ENCODE measurements at regions not wholly inside any gene's neighbourhood (a gene's known extent, or its start where the extent isn't known, plus 50 kb on each side); places are given as distances from the start of the nearest gene placed in this dataset.
A peak's percentile ranks its signal among the peaks of the same experiment; 100 is the strongest.

GRCh38 chr2:118738524-118739308 is 108.7 kb downstream of the EN1 start:
- DNase-seq (ENCODE audit: low spot score), result peak; percentile 89

- DNase-seq (ENCODE audit: low spot score), result no peak
Observed at GRCh38 chr2:118738106-118738505, 109.3 kb downstream of the EN1 start.

- DNase-seq (ENCODE audit: low spot score), result no peak
Observed at GRCh38 chr2:118737684-118738083, 109.8 kb downstream of the EN1 start.

GRCh38 chr2:118732432-118732831 is 115.0 kb downstream of the EN1 start:
- peak; percentile 20 for DNase-seq (ENCODE audit: low spot score)

- DNase-seq (ENCODE audit: low spot score), result no peak
Observed at GRCh38 chr2:118731413-118731812, 116.0 kb downstream of the EN1 start.

- DNase-seq (ENCODE audit: low spot score), result no peak
Observed at GRCh38 chr2:118730405-118730804, 117.0 kb downstream of the EN1 start.

- no peak for DNase-seq (ENCODE audit: low spot score)
Observed at GRCh38 chr2:118729760-118730159, 117.7 kb downstream of the EN1 start.

- DNase-seq (ENCODE audit: low spot score), result no peak
Observed at GRCh38 chr2:118728984-118729383, 118.5 kb downstream of the EN1 start.

- DNase-seq (ENCODE audit: low spot score), result peak; percentile 22
Observed at GRCh38 chr2:118726821-118727220, 120.6 kb downstream of the EN1 start.

- peak; percentile 55 for DNase-seq (ENCODE audit: low spot score)
Observed at GRCh38 chr2:118723394-118723793, 124.1 kb downstream of the EN1 start.

- no peak for DNase-seq (ENCODE audit: low spot score)
Observed at GRCh38 chr2:118722976-118723375, 124.5 kb downstream of the EN1 start.

- no peak for DNase-seq (ENCODE audit: low spot score)
Observed at GRCh38 chr2:118721817-118722551, 125.5 kb downstream of the EN1 start.

GRCh38 chr2:118720866-118721265 is 126.6 kb downstream of the EN1 start:
- DNase-seq (ENCODE audit: low spot score), result no peak

GRCh38 chr2:118718921-118719320 is 128.5 kb downstream of the EN1 start:
- DNase-seq (ENCODE audit: low spot score), result no peak

- no peak for DNase-seq (ENCODE audit: low spot score)
Observed at GRCh38 chr2:118716102-118716501, 131.3 kb downstream of the EN1 start.

GRCh38 chr2:118714118-118714517 is 133.3 kb downstream of the EN1 start:
- no peak for DNase-seq (ENCODE audit: low spot score)

GRCh38 chr2:118711603-118712002 is 135.8 kb downstream of the EN1 start:
- DNase-seq (ENCODE audit: low spot score), result no peak

- no peak for DNase-seq (ENCODE audit: low spot score)
Observed at GRCh38 chr2:118710481-118710880, 137.0 kb downstream of the EN1 start.

- no peak for DNase-seq (ENCODE audit: low spot score)
Observed at GRCh38 chr2:118709786-118710185, 137.7 kb downstream of the EN1 start.

GRCh38 chr2:118706844-118707243 is 140.6 kb downstream of the EN1 start:
- no peak for DNase-seq (ENCODE audit: low spot score)

- DNase-seq (ENCODE audit: low spot score), result no peak
Observed at GRCh38 chr2:118706371-118706770, 141.1 kb downstream of the EN1 start.

- peak; percentile 61 for DNase-seq (ENCODE audit: low spot score)
Observed at GRCh38 chr2:118705032-118705431, 142.4 kb downstream of the EN1 start.

- DNase-seq (ENCODE audit: low spot score), result no peak
Observed at GRCh38 chr2:118699447-118700175, 147.8 kb downstream of the EN1 start.

Data from GM03348 (cell line).